Coronary artery (tissue), 2 donors: ENCODE measurements at regions not wholly inside any gene's neighbourhood (a gene's known extent, or its start where the extent isn't known, plus 50 kb on each side); places are given as distances from the start of the nearest gene placed in this dataset.

ENCODE experiments used
- DNase-seq: peaks from one replicate; pipeline ENCODE4 v3.0.0-alpha.2; 2017; ENCODE audit warnings: low spot score
- H3K27ac ChIP-seq, 2 donors: fragments of 200-600 bp; sonication (generic); one replicate each; pipeline ENCODE4 v1.5.1; 2016 to 2019
- H3K4me3 ChIP-seq: fragments of 200-600 bp; sonication (generic); 2 replicates; pipeline ENCODE4 v1.5.1; 2016; ENCODE audit warnings: mild to moderate bottlenecking, moderate library complexity
- TF ChIP-seq, protein P1 (sequence below): fragments of 200-600 bp; sonication (generic); IDR thresholded peaks from one replicate; pipeline ENCODE4 v1.5.1; 2019; ENCODE audit warnings: antibody characterized with exemption

DNA sequence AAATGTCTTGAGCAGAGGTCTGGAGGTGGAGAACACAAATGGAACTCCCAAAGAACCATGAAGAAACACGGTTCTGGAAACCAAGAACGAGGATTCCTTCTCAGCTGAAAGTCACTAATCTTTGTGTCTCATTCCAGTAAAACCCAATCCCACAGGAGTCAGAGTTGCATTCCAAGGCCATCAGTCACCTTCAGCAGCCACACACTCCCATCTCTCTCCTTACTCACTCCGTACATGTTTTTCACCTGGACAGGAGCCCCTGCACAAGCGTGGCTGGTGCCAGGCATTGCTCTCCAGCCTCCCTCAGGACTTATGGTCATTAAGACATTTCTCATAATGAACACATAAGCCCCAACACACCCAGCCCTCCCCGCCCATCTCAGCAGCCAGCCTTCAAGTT, 175.4 kb upstream of the SIX2 start:
- no peak overlapping the region for H3K4me3 ChIP-seq
- TF ChIP-seq, protein P1, sequence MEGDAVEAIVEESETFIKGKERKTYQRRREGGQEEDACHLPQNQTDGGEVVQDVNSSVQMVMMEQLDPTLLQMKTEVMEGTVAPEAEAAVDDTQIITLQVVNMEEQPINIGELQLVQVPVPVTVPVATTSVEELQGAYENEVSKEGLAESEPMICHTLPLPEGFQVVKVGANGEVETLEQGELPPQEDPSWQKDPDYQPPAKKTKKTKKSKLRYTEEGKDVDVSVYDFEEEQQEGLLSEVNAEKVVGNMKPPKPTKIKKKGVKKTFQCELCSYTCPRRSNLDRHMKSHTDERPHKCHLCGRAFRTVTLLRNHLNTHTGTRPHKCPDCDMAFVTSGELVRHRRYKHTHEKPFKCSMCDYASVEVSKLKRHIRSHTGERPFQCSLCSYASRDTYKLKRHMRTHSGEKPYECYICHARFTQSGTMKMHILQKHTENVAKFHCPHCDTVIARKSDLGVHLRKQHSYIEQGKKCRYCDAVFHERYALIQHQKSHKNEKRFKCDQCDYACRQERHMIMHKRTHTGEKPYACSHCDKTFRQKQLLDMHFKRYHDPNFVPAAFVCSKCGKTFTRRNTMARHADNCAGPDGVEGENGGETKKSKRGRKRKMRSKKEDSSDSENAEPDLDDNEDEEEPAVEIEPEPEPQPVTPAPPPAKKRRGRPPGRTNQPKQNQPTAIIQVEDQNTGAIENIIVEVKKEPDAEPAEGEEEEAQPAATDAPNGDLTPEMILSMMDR = no peak
- H3K27ac ChIP-seq = no peak overlapping the region
- DNase-seq = no peak

DNA sequence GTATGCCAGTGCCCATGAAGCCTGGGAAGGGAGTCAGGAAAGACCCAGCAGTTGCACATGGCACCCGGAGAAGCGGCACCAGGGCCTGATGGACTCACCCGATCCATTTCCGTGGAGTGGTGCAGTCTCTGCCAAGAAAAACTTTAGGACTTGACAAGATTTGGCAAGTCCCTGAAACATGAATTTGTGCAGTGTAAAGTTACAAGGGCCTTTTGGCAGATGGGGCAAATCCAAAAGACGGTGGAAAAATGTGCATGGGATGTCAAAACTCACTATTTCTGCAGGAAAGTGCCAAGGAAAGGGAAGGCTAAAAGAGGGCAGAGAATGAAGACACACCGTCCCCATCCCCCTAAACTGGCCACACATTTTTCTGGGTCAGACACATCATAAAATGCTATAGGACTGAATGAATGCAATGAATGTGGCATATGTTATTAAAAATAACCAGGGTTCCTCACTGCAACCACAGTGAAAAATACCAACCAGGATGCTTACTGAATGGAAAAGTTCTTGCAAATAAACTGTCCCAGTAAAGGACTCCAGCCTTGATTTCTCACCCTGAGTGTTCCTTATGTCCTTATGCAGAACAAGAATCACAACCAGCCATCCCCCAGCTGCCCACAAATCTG, 173.5 kb upstream of the SIX2 start:
- DNase-seq = no peak

DNA sequence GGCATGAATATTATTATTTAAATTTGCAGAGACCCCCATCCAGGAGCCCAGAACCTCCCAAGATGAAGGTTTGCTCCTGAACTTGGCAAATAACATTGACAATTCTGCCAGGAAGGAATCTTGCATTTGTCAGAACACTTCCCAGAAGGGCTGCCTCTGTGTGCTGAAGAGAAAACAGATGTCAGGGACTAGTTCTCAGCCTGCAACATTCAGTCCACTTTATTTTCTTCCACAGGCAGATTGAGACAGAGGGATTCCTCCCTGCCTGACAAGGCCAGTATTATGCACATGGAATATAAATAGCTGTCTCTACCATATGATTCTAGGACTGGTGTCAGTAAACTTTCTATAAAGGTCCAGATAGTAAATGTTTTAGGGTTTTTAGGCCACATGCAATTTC, 171.5 kb upstream of the SIX2 start:
- Histone ChIP-seq H3K27ac (no peak overlapping the region), H3K4me3 (no peak overlapping the region)
- no peak for DNase-seq
- TF ChIP-seq, protein P1 = no peak

More for the DNA sequence above, 173.5 kb upstream of the SIX2 start:
- no peak overlapping the region for H3K4me3 ChIP-seq
- TF ChIP-seq, protein P1 = no peak
- no peak overlapping the region for H3K27ac ChIP-seq

DNA sequence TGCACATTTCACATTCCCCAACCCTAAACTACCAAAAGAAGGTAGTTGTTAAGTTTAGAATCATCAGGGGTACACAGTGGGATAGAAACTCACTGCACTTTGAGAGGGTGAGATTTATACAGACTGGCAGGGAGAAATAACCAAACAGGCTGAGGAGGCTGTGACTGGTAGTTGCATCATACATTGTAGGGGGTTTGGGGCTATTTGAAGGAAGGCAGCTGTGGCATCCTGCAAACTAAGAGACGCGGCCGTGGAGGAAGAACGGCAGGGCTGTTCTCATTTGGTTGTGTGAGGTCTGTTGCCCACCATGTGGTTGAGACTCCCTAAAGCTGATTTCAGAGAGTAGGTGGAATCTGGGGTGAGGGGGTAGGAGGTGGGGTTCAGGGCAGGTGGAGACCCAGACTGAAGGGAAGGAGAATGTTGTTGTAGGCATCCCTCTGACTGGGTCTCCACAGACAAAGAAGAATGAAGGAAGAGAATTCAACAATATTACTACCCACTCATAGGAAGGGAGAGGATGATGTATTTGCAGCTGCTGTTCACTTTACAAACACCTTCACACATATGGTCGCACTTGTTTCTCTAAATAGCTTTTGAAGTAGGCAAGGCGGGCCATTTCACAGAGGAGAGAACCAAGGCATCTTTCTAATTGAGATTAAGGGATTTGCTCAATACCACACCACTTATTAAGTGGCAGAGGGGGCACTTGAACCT, 170.9 kb upstream of the SIX2 start:
- Histone ChIP-seq H3K4me3 (no peak overlapping the region), H3K27ac (no peak overlapping the region)
- DNase-seq = no peak
- TF ChIP-seq, protein P1 = no peak

DNA sequence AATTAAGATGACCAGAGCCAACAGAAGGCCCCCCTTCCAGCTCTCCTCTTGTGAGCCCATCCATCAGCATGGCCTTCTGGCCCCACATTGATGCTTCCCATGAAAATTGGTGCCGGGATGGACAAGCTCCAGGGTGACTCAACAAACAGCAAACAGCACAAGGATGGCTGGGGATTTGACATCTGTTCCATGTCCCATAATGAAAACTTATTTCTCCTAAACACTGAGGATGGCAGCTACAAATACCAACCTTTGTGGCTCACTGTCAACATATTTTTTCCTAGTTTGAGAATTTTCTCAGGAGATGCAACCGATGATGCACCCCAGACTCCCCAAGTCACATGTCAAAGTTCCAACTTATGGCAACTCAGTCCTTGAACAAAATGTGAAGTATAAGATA, 169.6 kb upstream of the SIX2 start:
- H3K27ac ChIP-seq = no peak overlapping the region
- H3K4me3 ChIP-seq = no peak overlapping the region
- TF ChIP-seq, protein P1 = no peak
- DNase-seq = no peak

DNA sequence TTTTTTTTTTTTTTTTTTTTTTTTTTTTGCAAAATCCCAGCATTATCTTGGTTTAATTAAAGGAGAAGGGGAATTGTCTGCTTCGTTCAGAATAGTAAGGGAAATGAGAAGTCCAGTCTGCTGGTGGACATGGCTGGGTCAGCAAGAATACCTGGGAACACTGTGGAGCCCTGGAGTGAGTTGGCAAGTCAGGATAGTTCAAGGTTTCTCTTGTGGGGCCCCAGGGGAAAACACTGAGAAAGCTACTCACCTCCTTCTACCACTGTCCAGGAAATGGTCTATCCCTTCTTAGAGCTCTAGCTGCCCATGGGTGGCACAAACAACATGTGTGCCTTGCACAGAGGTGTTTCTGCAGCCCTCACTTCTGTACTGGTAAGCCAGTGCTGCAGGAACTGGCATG, 169.1 kb upstream of the SIX2 start:
- TF ChIP-seq, protein P1 = no peak
- Histone ChIP-seq H3K4me3 (no peak overlapping the region), H3K27ac (no peak overlapping the region)
- DNase-seq = no peak

DNA sequence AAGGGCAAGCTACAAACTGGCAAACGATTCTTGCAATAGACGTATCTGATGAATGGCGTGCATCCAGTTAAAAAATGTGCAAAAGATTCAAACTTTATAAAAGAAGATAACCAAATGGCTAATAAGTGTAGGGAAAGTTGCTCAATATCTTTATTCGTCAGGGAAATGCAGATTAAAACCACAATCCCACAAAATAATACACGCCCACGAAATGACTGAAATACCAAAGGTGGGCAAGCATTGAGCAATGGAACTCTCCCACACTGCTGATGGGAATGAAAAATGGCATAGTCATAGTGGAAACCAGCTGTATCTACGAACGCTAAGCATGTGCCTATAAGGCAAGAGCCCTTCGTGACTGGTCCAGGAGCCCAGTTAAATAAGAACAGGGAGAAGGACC, 168.6 kb upstream of the SIX2 start:
- no peak overlapping the region for H3K4me3 ChIP-seq
- DNase-seq = no peak
- TF ChIP-seq, protein P1 = no peak
- H3K27ac ChIP-seq = no peak overlapping the region
